ENCODE measurements at regions not wholly inside any gene's neighbourhood (a gene's known extent, or its start where the extent isn't known, plus 50 kb on each side); places are given as distances from the start of the nearest gene placed in this dataset.

DNA sequence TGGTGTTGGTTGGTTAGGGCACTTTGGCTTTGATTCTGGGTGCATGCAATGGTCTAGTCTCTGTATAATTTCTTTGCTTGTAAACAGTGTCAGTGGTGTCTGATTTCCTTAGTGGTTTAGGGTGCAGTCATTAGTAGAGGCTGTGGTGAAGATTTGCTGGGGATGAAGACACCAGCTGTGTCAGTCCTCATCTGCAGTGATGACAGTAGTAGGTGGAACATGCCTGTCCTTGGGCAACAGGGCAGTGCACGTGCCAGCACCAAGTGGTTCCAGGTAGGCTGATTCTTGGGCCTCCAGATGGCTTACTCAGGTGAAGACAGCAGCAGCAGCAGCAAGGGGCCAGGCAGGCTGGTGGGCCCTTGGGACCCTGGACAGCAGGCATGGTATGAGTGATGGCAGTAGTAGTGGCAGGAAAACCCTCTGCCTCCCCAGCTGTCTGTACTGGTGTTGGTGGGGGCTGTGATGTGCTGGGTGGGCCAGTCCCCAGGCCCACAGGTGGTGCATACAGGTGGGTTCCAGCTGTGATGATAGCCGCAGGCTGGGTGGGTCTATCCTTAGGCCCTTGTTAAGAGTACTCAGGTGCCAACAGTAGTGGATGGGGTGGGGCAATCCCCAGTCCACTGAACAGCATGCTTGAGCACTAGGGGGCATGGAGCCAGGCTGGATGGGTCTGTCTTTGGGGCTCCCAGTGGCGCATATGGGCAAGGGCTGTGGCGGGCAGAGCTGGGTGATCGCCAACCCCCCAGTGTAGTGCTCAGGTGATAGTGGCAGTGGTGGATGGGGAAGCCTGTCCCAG lies 140.7 kb upstream of the THUMPD2 start:
- TF ChIP-seq, protein P1, sequence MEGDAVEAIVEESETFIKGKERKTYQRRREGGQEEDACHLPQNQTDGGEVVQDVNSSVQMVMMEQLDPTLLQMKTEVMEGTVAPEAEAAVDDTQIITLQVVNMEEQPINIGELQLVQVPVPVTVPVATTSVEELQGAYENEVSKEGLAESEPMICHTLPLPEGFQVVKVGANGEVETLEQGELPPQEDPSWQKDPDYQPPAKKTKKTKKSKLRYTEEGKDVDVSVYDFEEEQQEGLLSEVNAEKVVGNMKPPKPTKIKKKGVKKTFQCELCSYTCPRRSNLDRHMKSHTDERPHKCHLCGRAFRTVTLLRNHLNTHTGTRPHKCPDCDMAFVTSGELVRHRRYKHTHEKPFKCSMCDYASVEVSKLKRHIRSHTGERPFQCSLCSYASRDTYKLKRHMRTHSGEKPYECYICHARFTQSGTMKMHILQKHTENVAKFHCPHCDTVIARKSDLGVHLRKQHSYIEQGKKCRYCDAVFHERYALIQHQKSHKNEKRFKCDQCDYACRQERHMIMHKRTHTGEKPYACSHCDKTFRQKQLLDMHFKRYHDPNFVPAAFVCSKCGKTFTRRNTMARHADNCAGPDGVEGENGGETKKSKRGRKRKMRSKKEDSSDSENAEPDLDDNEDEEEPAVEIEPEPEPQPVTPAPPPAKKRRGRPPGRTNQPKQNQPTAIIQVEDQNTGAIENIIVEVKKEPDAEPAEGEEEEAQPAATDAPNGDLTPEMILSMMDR (IDR thresholded peaks at IDR 0.05) = no peak
- TF ChIP-seq POLR2AphosphoS5 (IDR thresholded peaks at IDR 0.05) (no peak), POLR2A (IDR thresholded peaks at IDR 0.05) (no peak), EP300 (IDR thresholded peaks at IDR 0.05) (no peak)

Data from sigmoid colon (tissue), 4 donors.